GM23338 (cell line): ENCODE measurements at regions not wholly inside any gene's neighbourhood (a gene's known extent, or its start where the extent isn't known, plus 50 kb on each side); places are given as distances from the start of the nearest gene placed in this dataset.

Experiments
- ATAC-seq: fragments of 200-7000 bp; cut with Tn5 transposase; 3 replicates; pipeline ENCODE4 v1.9.1; 2020
- DNase-seq: peaks from one replicate; pipeline ENCODE4 v3.0.0-alpha.2; 2015; ENCODE audit warnings: low spot score
- H2AFZ ChIP-seq: fragments of 200-600 bp; sonication (generic); 2 replicates; pipeline ENCODE4 v1.8.0; 2016; ENCODE audit warnings: antibody characterized with exemption, mild to moderate bottlenecking, moderate library complexity
- H3F3A ChIP-seq: fragments of 200-600 bp; sonication (generic); replicated peaks from 2 replicates; pipeline ENCODE4 v1.8.0; 2017; ENCODE audit warnings: antibody characterized with exemption, mixed run types, low read depth
- H3K27ac ChIP-seq: fragments of 200-600 bp; sonication (generic); 2 replicates; pipeline ENCODE4 v1.6.1; 2016; ENCODE audit warnings: low read depth
- H3K27me3 ChIP-seq: fragments of 200-600 bp; sonication (generic); 2 replicates; pipeline ENCODE4 v1.8.0; 2016; ENCODE audit warnings: mild to moderate bottlenecking, mixed run types, moderate library complexity; ENCODE audit not compliant: insufficient read depth
- H3K36me3 ChIP-seq: fragments of 200-600 bp; sonication (generic); 2 replicates; pipeline ENCODE4 v1.8.0; 2016; ENCODE audit warnings: mild to moderate bottlenecking; ENCODE audit not compliant: insufficient read depth
- H3K4me1 ChIP-seq: fragments of 200-600 bp; sonication (generic); 2 replicates; pipeline ENCODE4 v1.8.0; 2016; ENCODE audit warnings: mild to moderate bottlenecking, moderate library complexity; ENCODE audit not compliant: insufficient read depth
- H3K4me2 ChIP-seq: fragments of 200-600 bp; sonication (generic); 2 replicates; pipeline ENCODE4 v1.7.1; 2017; ENCODE audit warnings: mixed run types
- H3K4me3 ChIP-seq: fragments of 200-600 bp; sonication (generic); 2 replicates; pipeline ENCODE4 v1.6.1; 2016; ENCODE audit warnings: mixed run types
- H3K79me2 ChIP-seq: fragments of 200-600 bp; sonication (generic); replicated peaks from 2 replicates; pipeline ENCODE4 v1.8.0; 2017; ENCODE audit warnings: mild to moderate bottlenecking; ENCODE audit not compliant: insufficient read depth
- H3K9me2 ChIP-seq: fragments of 200-600 bp; sonication (generic); 2 replicates; pipeline ENCODE4 v1.8.0; 2017; ENCODE audit not compliant: insufficient read depth
- H4K20me1 ChIP-seq: fragments of 200-600 bp; sonication (generic); replicated peaks from 2 replicates; pipeline ENCODE4 v1.8.0; 2017; ENCODE audit warnings: mild to moderate bottlenecking; ENCODE audit not compliant: insufficient read depth
- H3K27ac Mint-ChIP-seq: 2 replicates; pipeline ENCODE4 v1.8.0; 2020; ENCODE audit warnings: inconsistent platforms, mild to moderate bottlenecking, moderate library complexity, mixed read lengths
- H3K27me3 Mint-ChIP-seq: 3 replicates; pipeline ENCODE4 v1.8.0; 2022; ENCODE audit warnings: low read depth, mild to moderate bottlenecking, moderate library complexity, mixed read lengths, inconsistent platforms; ENCODE audit not compliant: insufficient read depth, poor library complexity
- H3K36me3 Mint-ChIP-seq: 3 replicates; pipeline ENCODE4 v1.8.0; 2021; ENCODE audit warnings: low read depth, mild to moderate bottlenecking, inconsistent platforms, moderate library complexity, mixed read lengths
- H3K4me1 Mint-ChIP-seq: 3 replicates; pipeline ENCODE4 v1.8.0; 2020; ENCODE audit warnings: mild to moderate bottlenecking, inconsistent platforms, mixed read lengths
- H3K4me3 Mint-ChIP-seq: 3 replicates; pipeline ENCODE4 v1.8.0; 2021; ENCODE audit warnings: moderate library complexity, mild to moderate bottlenecking, inconsistent platforms, mixed read lengths
- H3K9me3 Mint-ChIP-seq: 3 replicates; pipeline ENCODE4 v1.8.0; 2020; ENCODE audit warnings: moderate library complexity, mild to moderate bottlenecking, inconsistent platforms, mixed read lengths
- CREB1 ChIP-seq: fragments of 250-450 bp; sonication (Bioruptor Pico); IDR thresholded peaks from 2 replicates; pipeline ENCODE4 v1.5.0; 2020; ENCODE audit warnings: low read depth, mild to moderate bottlenecking, moderate library complexity
- CTCF ChIP-seq, 2 experiments: fragments of 200-600 bp in 1 of 2; sonication (generic) in 1 of 2; conservative IDR thresholded peaks; 2 replicates each; pipeline versions ENCODE4 v1.5.1 to v1.6.1; 2016 to 2017; ENCODE audit warnings: antibody characterized with exemption in 2 of 2, low read depth in 2 of 2, mild to moderate bottlenecking in 2 of 2, moderate library complexity in 1 of 2
- EZH2 ChIP-seq: fragments of 200-600 bp; sonication (generic); IDR thresholded peaks from one replicate; pipeline ENCODE4 v1.8.0; 2017; ENCODE audit warnings: antibody characterized with exemption, mild to moderate bottlenecking, low read depth; ENCODE audit not compliant: unreplicated experiment
- EZH2phosphoT487 ChIP-seq: fragments of 200-600 bp; sonication (generic); IDR thresholded peaks from one replicate; pipeline ENCODE4 v1.8.1; 2018; ENCODE audit warnings: antibody characterized with exemption; ENCODE audit not compliant: unreplicated experiment
- JUNB ChIP-seq: IDR thresholded peaks from one replicate; pipeline ENCODE4 v1.6.1; 2016; ENCODE audit warnings: antibody characterized with exemption; ENCODE audit not compliant: unreplicated experiment
- NANOG ChIP-seq: IDR thresholded peaks from 2 replicates; pipeline ENCODE4 v1.6.1; 2016; ENCODE audit warnings: antibody characterized with exemption, borderline replicate concordance
- POLR2AphosphoS5 ChIP-seq: IDR thresholded peaks from 2 replicates; pipeline ENCODE4 v1.6.1; 2016; ENCODE audit warnings: antibody characterized with exemption, low read depth
- REST ChIP-seq: IDR thresholded peaks from one replicate; pipeline ENCODE4 v1.6.1; 2018; ENCODE audit warnings: antibody characterized with exemption; ENCODE audit not compliant: unreplicated experiment
- STAT1 ChIP-seq: IDR thresholded peaks from one replicate; pipeline ENCODE4 v1.6.1; 2016; ENCODE audit warnings: antibody characterized with exemption; ENCODE audit not compliant: unreplicated experiment
- ZNF331 ChIP-seq: fragments of 250-450 bp; sonication (Bioruptor Pico); IDR thresholded peaks from 2 replicates; pipeline ENCODE4 v1.5.0; 2020; ENCODE audit warnings: low read depth, mild to moderate bottlenecking, moderate library complexity
- ZNF462 ChIP-seq: fragments of 250-450 bp; sonication (Bioruptor Pico); IDR thresholded peaks from 2 replicates; pipeline ENCODE4 v1.5.0; 2020; ENCODE audit warnings: mild to moderate bottlenecking, moderate library complexity

GRCh38 chr5:174665347-174665746 lies 59.0 kb upstream of the MSX2 start (continued):
- TF ChIP-seq ZNF462 (CRISPR knock-in tag) = no peak
- no peak for TF ChIP-seq ZNF331 (CRISPR knock-in tag)

GRCh38 chr5:174667526-174667925 lies 56.9 kb upstream of the MSX2 start:
- H3K4me2 ChIP-seq = no peak overlapping the region
- Mint-ChIP-seq H3K4me3 (no peak overlapping the region), H3K9me3 (peaks cover 13% of the 10 kb centered on the region), H3K27me3 (peaks cover 2% of the 10 kb centered on the region), H3K27ac (no peak overlapping the region), H3K36me3 (peaks cover 8% of the 10 kb centered on the region; the same call in 2 of the 3 replicates), H3K4me1 (peaks cover 8% of the 10 kb centered on the region)
- no peaks in the 10 kb centered on the region for H3K79me2 ChIP-seq
- no peak overlapping the region for H2AFZ ChIP-seq
- H3K27ac ChIP-seq = no peak overlapping the region
- no peaks in the 10 kb centered on the region for H3F3A ChIP-seq
- H4K20me1 ChIP-seq = no peaks in the 10 kb centered on the region
- H3K4me3 ChIP-seq = no peak overlapping the region
- H3K27me3 ChIP-seq = no peaks in the 10 kb centered on the region
- no peaks in the 10 kb centered on the region for H3K36me3 ChIP-seq
- ATAC-seq = no peak
- no peak for DNase-seq
- H3K4me1 ChIP-seq = peaks cover 13% of the 10 kb centered on the region
- H3K9me2 ChIP-seq = 0 out of 2 replicates have a peak, but pooled peaks cover 3% of the 10 kb centered on the region
- no peak for TF ChIP-seq REST
- TF ChIP-seq CREB1 (CRISPR knock-in tag) = no peak
- TF ChIP-seq NANOG = no peak
- no peak for TF ChIP-seq JUNB
- TF ChIP-seq POLR2AphosphoS5 = no peak
- TF ChIP-seq EZH2phosphoT487 = no peak
- TF ChIP-seq CTCF (conservative IDR thresholded peaks at IDR 0.05; ENCODE audit: low read depth in 2 of 2) = no peak
- TF ChIP-seq ZNF331 (CRISPR knock-in tag) = no peak
- TF ChIP-seq EZH2 = no peak
- no peak for TF ChIP-seq STAT1
